ENCODE measurements at regions not wholly inside any gene's neighbourhood (a gene's known extent, or its start where the extent isn't known, plus 50 kb on each side); places are given as distances from the start of the nearest gene placed in this dataset.

DNA sequence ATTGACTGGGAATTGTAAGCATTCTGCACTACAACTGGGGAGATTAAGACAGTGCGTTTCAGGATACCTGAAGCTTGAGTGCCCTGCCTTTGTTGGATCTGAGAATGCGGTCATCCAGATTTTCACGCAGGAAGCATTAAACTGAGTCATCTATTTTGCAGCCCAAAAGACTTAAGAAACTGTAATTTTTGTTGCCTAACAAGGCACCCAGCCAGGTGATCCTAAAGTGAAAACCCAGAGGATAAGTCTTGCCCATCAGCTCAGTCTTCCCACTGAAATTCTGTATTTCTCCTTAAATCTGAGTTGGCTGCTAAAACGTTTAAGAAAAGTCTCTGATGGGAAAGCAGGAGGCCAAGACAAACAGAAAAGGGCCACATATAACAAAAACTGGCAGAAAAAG, 242.5 kb upstream of the TMCO5A start:
- H3K4me3 ChIP-seq (ENCODE audit: low read depth, low read length): no peak overlapping the region
- TF ChIP-seq, protein P1, sequence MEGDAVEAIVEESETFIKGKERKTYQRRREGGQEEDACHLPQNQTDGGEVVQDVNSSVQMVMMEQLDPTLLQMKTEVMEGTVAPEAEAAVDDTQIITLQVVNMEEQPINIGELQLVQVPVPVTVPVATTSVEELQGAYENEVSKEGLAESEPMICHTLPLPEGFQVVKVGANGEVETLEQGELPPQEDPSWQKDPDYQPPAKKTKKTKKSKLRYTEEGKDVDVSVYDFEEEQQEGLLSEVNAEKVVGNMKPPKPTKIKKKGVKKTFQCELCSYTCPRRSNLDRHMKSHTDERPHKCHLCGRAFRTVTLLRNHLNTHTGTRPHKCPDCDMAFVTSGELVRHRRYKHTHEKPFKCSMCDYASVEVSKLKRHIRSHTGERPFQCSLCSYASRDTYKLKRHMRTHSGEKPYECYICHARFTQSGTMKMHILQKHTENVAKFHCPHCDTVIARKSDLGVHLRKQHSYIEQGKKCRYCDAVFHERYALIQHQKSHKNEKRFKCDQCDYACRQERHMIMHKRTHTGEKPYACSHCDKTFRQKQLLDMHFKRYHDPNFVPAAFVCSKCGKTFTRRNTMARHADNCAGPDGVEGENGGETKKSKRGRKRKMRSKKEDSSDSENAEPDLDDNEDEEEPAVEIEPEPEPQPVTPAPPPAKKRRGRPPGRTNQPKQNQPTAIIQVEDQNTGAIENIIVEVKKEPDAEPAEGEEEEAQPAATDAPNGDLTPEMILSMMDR (IDR thresholded peaks at IDR 0.05; ENCODE audit: insufficient read depth, low read length, poor library complexity, severe bottlenecking): no peak
- H3K27me3 ChIP-seq (ENCODE audit: control insufficient read depth, insufficient read depth, low read length): no peaks in the 10 kb centered on the region
- no peak for DNase-seq (ENCODE audit: low read depth)
- H3K36me3 ChIP-seq (ENCODE audit: control insufficient read depth, insufficient read depth, low read length): no peaks in the 10 kb centered on the region

DNA sequence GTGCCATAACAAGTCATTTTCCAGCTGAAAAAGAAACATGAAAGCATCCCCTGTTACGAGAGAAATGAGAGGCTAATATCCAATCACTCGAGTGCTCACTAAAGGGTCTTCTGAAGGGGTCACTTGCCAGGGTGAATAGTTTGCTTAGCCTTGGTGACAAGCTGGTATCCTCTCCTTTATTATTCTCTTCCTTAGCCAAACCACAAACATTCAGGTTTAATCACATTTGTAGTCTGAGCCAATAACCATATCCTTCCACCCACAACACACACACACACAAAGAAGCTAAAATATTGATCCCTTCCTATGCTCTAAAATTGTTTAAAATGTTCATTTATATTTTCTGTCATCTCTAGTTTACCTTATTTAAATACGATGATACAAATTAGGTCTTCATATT, 240.5 kb upstream of the TMCO5A start:
- H3K36me3 ChIP-seq (ENCODE audit: control insufficient read depth, insufficient read depth, low read length): no peaks in the 10 kb centered on the region
- no peak overlapping the region for H3K4me3 ChIP-seq (ENCODE audit: low read depth, low read length)
- no peak for DNase-seq (ENCODE audit: low read depth)
- TF ChIP-seq, protein P1 (IDR thresholded peaks at IDR 0.05; ENCODE audit: insufficient read depth, low read length, poor library complexity, severe bottlenecking): no peak
- H3K27me3 ChIP-seq (ENCODE audit: control insufficient read depth, insufficient read depth, low read length): no peaks in the 10 kb centered on the region

DNA sequence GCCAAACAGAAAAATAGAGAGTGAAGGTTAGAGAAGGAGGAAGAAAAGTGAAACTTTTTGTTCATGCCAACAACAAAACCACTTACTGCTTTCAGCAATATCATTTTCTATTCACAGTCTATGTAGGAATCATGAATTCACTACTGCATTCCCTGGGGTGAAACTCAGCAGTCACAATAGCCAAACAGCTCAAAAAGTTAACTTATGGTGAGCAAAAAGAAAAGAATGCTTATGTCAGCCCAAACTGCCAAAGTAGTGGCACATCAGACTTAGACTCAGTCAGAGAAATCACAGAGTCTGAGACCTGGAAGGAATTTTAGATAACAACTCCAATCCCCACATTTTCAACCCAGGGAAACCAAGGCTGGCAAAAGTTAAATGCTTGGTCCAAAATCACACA, 238.7 kb upstream of the TMCO5A start:
- Histone ChIP-seq H3K36me3 (ENCODE audit: control insufficient read depth, insufficient read depth, low read length) (no peaks in the 10 kb centered on the region), H3K4me3 (ENCODE audit: low read depth, low read length) (no peak overlapping the region), H3K27me3 (ENCODE audit: control insufficient read depth, insufficient read depth, low read length) (no peaks in the 10 kb centered on the region)
- no peak for DNase-seq (ENCODE audit: low read depth)
- TF ChIP-seq, protein P1 (IDR thresholded peaks at IDR 0.05; ENCODE audit: insufficient read depth, low read length, poor library complexity, severe bottlenecking): no peak

DNA sequence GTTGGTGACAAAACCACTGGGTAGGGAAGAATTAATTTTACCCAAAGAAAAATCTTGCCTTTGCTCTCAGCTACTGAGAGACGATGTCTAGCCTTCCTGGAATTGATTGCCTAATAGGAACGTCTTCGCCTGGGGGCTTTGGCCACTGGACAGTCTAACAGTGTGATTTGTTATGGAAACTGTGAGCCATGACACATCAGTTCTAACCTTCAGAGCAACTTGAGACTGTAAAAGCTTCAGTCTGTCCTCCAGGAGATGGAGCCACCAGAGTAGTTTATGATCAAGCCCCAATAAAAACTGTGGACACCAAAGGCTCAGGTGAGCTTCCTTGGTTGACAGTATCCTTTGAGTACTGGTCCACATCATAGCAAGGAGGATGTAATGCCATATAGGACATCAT, 235.8 kb upstream of the TMCO5A start:
- TF ChIP-seq, protein P1 (IDR thresholded peaks at IDR 0.05; ENCODE audit: insufficient read depth, low read length, poor library complexity, severe bottlenecking): no peak
- DNase-seq (ENCODE audit: low read depth): no peak
- Histone ChIP-seq H3K4me3 (ENCODE audit: low read depth, low read length) (no peak overlapping the region), H3K27me3 (ENCODE audit: control insufficient read depth, insufficient read depth, low read length) (no peaks in the 10 kb centered on the region), H3K36me3 (ENCODE audit: control insufficient read depth, insufficient read depth, low read length) (no peaks in the 10 kb centered on the region)

DNA sequence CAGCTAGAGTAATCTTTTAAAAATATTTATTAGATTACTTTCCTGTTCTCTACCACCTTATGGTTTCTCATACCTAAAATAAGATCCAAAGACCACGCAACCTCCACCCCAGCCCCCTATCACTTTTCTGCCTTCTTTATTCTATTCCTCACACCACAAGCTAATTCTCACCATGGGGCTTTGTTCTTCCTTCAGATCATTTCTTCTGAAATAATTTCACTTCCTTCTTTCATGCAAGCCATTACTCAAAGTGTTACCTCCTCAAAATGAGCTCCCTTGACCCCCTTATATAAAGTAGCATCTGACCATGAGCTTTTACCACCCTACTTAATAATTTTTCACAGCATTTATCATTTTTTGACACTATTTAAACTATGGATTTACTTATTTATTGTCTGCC, 233.2 kb upstream of the TMCO5A start:
- no peak for DNase-seq (ENCODE audit: low read depth)
- TF ChIP-seq, protein P1 (IDR thresholded peaks at IDR 0.05; ENCODE audit: insufficient read depth, low read length, poor library complexity, severe bottlenecking): no peak
- Histone ChIP-seq H3K4me3 (ENCODE audit: low read depth, low read length) (no peak overlapping the region), H3K36me3 (ENCODE audit: control insufficient read depth, insufficient read depth, low read length) (no peaks in the 10 kb centered on the region), H3K27me3 (ENCODE audit: control insufficient read depth, insufficient read depth, low read length) (no peaks in the 10 kb centered on the region)

DNA sequence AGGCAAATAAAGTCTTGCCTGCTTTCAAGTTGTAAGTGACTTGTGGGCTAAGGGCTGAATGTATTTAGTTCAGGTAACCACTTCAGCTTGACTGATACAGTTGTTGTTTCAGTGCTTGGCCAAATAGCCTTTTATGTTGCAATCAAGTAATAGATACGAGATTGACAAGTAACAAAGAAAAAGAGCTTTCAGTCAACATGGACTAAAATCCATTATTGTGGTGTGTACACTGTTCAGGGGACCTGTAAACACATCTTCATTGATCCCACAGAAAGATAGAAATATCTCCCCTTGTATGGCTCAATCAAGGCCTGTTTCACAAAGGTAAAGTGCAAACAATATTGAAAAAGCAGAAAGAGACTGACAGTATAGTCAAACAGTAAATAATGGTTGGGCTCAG, 224.8 kb upstream of the TMCO5A start:
- no peak for DNase-seq (ENCODE audit: low read depth)
- Histone ChIP-seq H3K36me3 (ENCODE audit: control insufficient read depth, insufficient read depth, low read length) (no peaks in the 10 kb centered on the region), H3K4me3 (ENCODE audit: low read depth, low read length) (no peak overlapping the region), H3K27me3 (ENCODE audit: control insufficient read depth, insufficient read depth, low read length) (no peaks in the 10 kb centered on the region)
- TF ChIP-seq, protein P1 (IDR thresholded peaks at IDR 0.05; ENCODE audit: insufficient read depth, low read length, poor library complexity, severe bottlenecking): no peak

Measured in kidney epithelial cell (primary cell).